HG03558 (cell line): ENCODE measurements at regions not wholly inside any gene's neighbourhood (a gene's known extent, or its start where the extent isn't known, plus 50 kb on each side); places are given as distances from the start of the nearest gene placed in this dataset.
"Not testable (repeated sequence)": the region's sequence is repeated elsewhere in the genome, so short reads cannot be mapped to it uniquely, and the experiment has no call there.

Experiments used
- ATAC-seq: cut with Tn5 transposase; IDR thresholded peaks from one replicate; pipeline ENCODE4 v1.9.1; 2021; ENCODE audit warnings: moderate number of reproducible peaks; ENCODE audit not compliant: unreplicated experiment; ENCODE audit errors: extremely low read depth

DNA sequence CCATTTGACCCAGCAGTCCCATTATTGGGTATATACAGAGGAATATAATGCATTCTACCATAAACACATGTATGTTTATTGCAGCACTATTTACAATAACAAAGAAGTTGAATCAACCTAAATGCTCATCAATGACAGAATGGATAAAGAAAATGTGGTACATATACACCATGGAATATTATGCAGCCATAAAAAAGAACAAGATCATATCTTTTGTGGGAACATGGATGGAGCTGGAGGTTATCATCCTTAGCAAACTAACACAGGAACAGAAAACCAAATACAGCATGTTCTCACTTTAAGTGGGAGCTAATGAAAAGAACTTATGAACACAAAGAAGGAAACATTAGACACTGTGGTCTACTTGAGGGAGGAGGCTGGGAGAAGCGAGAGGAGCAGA is 328.5 kb upstream of the SEMA3C start:
- not testable (repeated sequence) for ATAC-seq

DNA sequence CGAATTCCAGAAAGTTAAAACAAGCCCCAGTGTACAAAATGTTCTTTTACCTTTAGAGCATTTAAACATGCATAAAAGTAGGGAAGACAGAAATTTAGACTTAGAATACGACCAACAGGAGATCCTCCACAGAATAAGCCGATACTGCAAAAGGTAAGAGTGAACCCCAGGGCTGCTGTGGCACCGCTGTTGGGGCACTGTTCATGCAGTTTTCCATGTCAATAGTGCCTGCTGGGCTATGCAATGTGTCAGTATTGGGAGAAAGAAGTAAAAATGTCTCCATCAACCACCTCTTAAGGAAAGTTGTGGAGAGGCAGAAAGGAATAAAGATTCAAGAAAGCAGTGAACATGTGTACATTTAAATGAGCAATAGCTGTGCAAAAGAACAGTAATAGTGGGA is 326.5 kb upstream of the SEMA3C start:
- no peak for ATAC-seq

DNA sequence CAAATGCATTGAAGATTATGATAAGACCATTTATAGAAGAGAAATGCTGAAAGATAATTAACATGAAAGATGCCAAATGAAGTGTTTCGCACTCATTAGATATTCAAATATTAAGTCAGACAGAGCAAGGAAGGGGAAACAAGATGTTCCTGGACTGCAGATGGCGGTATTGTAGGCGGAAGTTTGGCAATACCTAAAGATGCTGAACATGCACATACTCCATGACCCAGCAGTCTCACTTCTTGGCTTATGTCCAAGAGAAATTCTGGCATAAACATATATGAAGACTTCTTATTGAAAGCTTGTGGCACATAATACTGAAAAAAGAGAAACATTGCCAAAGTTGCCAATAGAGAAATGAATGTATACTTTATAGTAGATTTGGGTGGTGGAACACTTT is 325.4 kb upstream of the SEMA3C start:
- ATAC-seq: no peak

DNA sequence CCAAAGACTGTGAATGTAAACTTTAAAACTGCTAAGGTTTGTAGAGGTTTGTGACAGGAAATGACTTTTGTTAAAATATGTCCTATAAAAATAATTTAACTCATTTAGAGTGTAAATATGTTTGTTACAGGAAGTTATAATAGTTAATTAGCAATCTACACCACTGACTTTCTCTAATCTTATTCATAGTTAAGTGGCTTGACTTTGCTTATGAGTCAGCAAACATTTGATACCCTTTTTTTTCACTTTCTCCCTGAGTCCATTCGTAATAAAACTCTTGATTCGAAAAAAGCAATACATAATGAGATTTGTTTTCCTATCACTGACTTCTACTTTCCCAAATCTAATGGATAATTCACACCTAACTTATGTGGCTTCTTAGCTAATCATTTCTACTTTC is 317.7 kb upstream of the SEMA3C start:
- no peak for ATAC-seq

DNA sequence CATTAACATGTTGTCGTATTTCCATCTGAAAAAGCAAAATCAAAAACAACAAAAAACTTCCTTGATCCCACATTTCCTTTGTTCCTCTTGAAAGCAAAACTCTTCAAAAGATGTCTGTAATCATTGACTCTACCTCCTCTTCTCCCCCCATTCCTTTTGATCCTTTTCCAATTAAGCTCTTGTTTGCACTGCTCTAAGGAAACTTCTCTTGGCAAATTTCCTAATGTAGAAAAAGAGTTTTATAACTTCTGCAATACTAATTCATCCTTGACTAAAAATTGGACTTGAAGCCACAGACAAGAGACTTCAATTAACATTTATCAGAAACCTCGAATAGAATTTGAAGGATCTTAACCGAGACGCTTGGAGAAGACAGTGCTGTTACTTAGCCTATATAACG is 317.1 kb upstream of the SEMA3C start:
- ATAC-seq: no peak

DNA sequence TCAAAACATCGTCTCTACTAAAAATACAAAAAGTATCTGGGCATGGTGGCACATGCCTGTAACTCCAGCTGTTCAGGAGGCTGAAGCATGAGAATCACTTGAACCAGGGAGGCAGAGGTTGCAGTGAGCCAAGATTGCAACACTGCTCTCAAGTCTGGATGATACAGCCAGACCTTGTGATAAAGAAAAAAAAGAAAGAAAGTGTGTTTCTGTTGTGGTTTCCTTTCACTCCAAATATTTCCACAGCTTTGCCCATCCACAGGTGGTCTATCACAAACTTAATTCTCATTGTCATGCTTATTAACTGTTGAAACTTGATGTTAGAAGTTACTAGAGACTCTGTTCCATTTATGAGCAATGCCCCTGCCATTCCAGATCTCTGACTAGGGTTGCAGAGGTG is 316.0 kb upstream of the SEMA3C start:
- ATAC-seq: no peak

GRCh38 chr7:81233208-81233940 is 314.5 kb upstream of the SEMA3C start:
- ATAC-seq: no peak

- no peak for ATAC-seq
Observed at GRCh38 chr7:81232084-81232799, 313.4 kb upstream of the SEMA3C start.

GRCh38 chr7:81231301-81231838 is 312.5 kb upstream of the SEMA3C start:
- ATAC-seq: no peak

DNA sequence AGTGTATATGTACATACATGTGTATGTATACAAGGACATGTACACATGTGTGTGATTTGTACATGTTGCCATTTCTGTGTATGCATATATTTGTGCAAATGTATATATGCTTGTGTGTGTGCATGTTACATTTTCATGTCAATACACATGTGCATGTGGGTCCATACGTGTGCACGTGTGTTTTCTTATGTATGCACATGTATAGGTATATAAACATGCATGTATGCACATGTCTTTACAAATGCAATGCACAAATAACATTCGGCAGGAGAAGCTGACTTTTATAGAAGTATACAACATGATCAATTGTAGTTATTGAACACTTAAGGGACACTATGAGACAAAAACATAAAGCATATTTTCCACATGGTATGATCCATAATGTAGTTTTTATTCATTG is 307.4 kb upstream of the SEMA3C start:
- no peak for ATAC-seq

GRCh38 chr7:81222692-81223091 is 303.8 kb upstream of the SEMA3C start:
- not testable (repeated sequence) for ATAC-seq

DNA sequence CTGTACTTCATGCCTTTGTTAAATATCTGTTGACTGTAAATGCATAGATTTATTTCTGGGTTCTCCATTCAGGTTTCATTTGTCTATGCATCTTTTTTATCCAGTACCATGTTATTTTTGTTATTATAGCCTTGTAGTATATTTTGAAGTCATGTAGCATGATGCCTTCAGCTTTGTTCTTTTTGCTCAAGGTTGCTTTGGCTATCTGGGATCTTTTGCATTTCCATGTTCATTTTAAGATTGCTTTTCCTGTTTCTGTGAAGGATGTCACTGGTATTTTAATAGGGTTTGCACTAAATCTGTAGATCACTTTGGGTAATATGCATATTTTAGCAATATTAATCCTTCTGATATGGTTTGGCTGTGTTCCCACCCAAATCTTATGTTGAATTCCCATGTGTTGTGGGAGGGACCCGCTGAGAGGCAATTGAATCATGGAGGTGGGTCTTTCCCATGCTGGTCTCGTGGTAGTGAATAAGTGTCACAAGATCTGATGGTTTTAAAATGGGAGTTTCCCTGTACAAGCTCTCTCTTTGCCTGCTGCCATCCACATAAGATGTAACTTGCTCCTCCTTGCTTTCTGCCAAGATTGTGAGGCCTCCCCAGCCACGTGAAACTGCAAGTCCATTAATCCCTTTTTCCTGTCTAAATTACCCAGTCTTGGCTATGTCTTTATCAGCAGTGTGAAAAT is 302.8 kb upstream of the SEMA3C start:
- ATAC-seq: no peak

DNA sequence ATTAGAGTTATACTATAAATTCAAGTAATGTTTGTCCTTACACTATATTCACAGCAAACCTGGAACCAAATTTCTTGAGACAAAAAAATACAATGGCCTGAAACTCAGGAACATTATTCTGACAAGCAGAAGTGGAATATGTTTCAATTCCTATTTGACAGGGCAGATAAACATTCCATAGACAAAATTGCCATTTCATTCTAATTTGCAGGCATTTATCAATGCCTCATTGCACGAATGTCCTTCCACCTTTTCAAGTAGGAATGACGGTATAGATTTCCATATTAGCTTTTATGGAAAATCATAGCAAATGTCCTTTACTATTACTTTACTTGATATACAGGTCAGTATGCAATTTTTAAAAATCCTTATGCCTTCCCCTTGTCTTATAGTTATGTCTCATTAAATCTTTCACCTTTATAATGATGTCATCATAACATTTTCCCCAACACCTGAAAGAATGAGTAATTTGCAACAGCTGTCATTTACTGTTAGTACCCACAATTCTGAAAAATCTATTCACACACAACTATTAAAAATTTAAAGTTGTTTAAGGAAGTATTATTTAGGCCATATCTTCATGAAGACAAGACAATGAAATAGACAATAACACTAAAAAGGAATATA is 299.7 kb upstream of the SEMA3C start:
- ATAC-seq: no peak

DNA sequence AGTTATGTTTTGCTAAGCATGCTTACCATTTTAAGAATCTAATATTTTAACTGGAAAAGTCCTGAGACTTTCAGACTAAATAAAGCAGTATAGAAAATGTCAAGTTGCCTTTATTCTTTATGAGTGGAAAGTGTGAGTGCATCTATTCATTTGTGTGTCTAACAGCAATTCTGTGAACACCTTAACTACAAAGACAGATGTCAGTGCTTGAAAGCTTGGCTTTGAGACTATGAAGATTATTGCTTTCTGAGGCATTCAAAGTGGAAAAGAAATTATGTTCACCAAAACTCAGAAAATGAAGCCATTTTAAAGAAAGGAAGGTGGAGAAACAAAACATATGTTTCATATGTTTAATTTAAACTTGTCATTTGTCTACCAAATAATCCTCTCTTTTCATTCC is 294.5 kb upstream of the SEMA3C start:
- no peak for ATAC-seq

- ATAC-seq: no peak
Observed at GRCh38 chr7:81211934-81212320, 293.1 kb upstream of the SEMA3C start.

GRCh38 chr7:81211204-81211933 is 292.5 kb upstream of the SEMA3C start:
- ATAC-seq: no peak

DNA sequence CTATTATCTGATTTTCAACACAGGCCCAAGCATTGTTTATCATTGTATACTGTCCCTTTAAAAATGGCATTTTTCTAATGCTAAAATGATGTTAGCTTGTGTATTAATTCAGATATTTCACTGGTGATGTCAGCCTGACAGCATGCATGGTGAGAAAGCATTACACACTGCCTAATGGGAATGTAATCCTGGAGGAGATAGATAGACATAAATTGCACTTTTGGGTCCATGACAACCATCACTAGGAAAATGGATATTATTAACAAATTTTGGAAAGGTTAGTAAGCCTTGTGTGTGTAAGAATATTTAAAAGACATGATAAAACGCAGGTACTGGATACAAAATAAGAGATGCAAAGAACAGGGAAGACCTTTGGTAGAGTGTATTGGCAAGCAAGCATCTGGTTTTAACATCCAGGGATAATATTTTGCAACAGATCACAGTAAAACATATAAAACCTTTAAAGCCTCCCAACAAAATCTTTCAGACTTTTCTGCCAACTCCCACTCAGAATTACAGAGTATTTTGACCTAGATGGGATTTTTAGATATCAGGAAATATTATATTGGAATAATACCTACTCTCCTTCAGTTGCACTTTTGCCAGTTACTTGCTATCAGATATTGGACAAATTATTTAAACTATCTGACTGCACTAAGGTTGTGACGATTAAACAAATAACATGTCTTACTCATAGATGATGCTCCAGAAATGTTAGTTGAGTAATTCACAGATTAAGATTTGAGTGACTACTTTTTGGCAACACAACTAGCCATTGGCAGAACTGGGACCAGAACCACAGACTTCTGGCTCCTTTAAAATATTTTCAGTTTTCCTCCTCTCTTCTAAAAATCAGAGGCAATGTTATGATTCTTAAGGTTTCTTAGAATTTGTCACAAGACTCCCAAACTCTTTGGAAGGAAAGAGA is 291.6 kb upstream of the SEMA3C start:
- no peak for ATAC-seq

DNA sequence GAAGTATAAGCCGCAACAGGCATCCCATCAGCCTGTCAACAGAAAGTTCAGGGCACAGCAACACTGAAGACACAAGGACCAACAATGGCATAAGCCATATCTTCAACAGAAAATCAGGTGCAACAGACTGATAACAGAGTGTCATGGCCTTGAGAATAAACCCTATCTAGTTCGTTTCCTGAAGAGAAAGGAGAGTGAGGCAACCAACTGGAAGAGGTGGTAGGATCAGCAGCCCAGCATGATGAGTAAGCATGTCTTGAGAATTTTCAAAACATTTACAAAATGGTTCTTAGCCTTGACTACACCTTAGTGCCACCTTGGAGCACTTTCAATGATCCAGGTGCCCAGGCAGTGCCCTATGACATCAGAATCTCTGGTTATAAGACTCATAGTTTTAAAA is 290.2 kb upstream of the SEMA3C start:
- ATAC-seq: no peak

GRCh38 chr7:81207801-81208200 is 288.9 kb upstream of the SEMA3C start:
- ATAC-seq: no peak
